ENCODE measurements at regions not wholly inside any gene's neighbourhood (a gene's known extent, or its start where the extent isn't known, plus 50 kb on each side); places are given as distances from the start of the nearest gene placed in this dataset.

GRCh38 chr5:2087980-2088379 lies 205.3 kb upstream of the IRX4 start:
- intact Hi-C loops (cut with micrococcal nuclease) = no loop called here
- no peak overlapping the region for H3K27ac ChIP-seq (ENCODE audit: low read depth, low read length)
- H4K20me1 ChIP-seq (ENCODE audit: insufficient read depth) = no peaks in the 10 kb centered on the region; the same call in 1 of the 2 replicates
- no peaks in the 10 kb centered on the region for H3K36me3 ChIP-seq (ENCODE audit: control insufficient read depth in 1 of 2, insufficient read depth in 2 of 2, low read length in 2 of 2)
- DNase-seq (ENCODE audit: low read depth, low spot score) (no peak), ATAC-seq (no peak)
- H3K27me3 ChIP-seq (ENCODE audit: insufficient read depth, low read length) = peaks cover 43% of the 10 kb centered on the region
- POLR2A ChIA-PET = no interaction called here
- CTCF ChIA-PET = no interaction called here
- H3K4me2 ChIP-seq (ENCODE audit: low read length) = no peak overlapping the region
- no TSS peak for BruUV-seq (replicated peaks)
- no peaks in the 10 kb centered on the region for H3K79me2 ChIP-seq (ENCODE audit: insufficient read depth, low read length)
- TF ChIP-seq JUND (IDR thresholded peaks at IDR 0.05) = no peak
- TF ChIP-seq FOSL1 (IDR thresholded peaks at IDR 0.05; ENCODE audit: low read depth) = no peak
- TF ChIP-seq ELF1 (IDR thresholded peaks at IDR 0.05; ENCODE audit: borderline replicate concordance, low read depth) = no peak
- TF ChIP-seq REST (IDR thresholded peaks at IDR 0.05; ENCODE audit: low read depth) = no peak
- TF ChIP-seq SP1 (IDR thresholded peaks at IDR 0.05; ENCODE audit: low read depth) = no peak
- TF ChIP-seq CEBPB (IDR thresholded peaks at IDR 0.05; ENCODE audit: low read depth) = no peak
- TF ChIP-seq ZFX (IDR thresholded peaks at IDR 0.05) = no peak
- RAD21 ChIA-PET (ENCODE audit: low non-redundant PET in 1 of 2, low total read pairs in 2 of 2, uncharacterized antibody in 2 of 2, unreplicated experiment in 2 of 2) = no interaction called here
- no peaks in the 10 kb centered on the region for H3K9me3 ChIP-seq (ENCODE audit: control insufficient read depth in 1 of 2, insufficient read depth in 1 of 2, low read depth in 1 of 2, low read length in 2 of 2)
- no peak overlapping the region for H3K4me3 ChIP-seq (replicated peaks in 1 of 2; ENCODE audit: low read depth in 1 of 2, low read length in 2 of 2)
- H2AFZ ChIP-seq (ENCODE audit: low read depth, low read length, poor library complexity, severe bottlenecking) = no peak overlapping the region
- H3K9ac ChIP-seq (ENCODE audit: low read length) = no peak overlapping the region
- H3K4me1 ChIP-seq (ENCODE audit: control insufficient read depth in 1 of 2, insufficient read depth in 2 of 2, low read length in 2 of 2) = no peaks in the 10 kb centered on the region
- no peaks in the 10 kb centered on the region for H3K9me2 ChIP-seq (ENCODE audit: insufficient read depth)

GRCh38 chr5:2075365-2075764 lies 192.6 kb upstream of the IRX4 start:
- Histone ChIP-seq H2AFZ (ENCODE audit: low read depth, low read length, poor library complexity, severe bottlenecking) (no peak overlapping the region), H3K9me2 (ENCODE audit: insufficient read depth) (no peaks in the 10 kb centered on the region), H3K4me2 (ENCODE audit: low read length) (no peak overlapping the region), H3K36me3 (ENCODE audit: control insufficient read depth in 1 of 2, insufficient read depth in 2 of 2, low read length in 2 of 2) (no peaks in the 10 kb centered on the region), H3K79me2 (ENCODE audit: insufficient read depth, low read length) (no peaks in the 10 kb centered on the region), H3K27me3 (ENCODE audit: insufficient read depth, low read length) (peaks cover 7% of the 10 kb centered on the region; the same call in 1 of the 2 replicates), H3K9ac (ENCODE audit: low read length) (no peak overlapping the region), H3K27ac (ENCODE audit: low read depth, low read length) (no peak overlapping the region), H4K20me1 (ENCODE audit: insufficient read depth) (no peaks in the 10 kb centered on the region), H3K9me3 (ENCODE audit: control insufficient read depth in 1 of 2, insufficient read depth in 1 of 2, low read depth in 1 of 2, low read length in 2 of 2) (no peaks in the 10 kb centered on the region), H3K4me1 (ENCODE audit: control insufficient read depth in 1 of 2, insufficient read depth in 2 of 2, low read length in 2 of 2) (no peaks in the 10 kb centered on the region), H3K4me3 (replicated peaks in 1 of 2; ENCODE audit: low read depth in 1 of 2, low read length in 2 of 2) (no peak overlapping the region)
- CTCF ChIA-PET = no interaction called here
- no peak for DNase-seq (ENCODE audit: low read depth, low spot score)
- no TSS peak for BruUV-seq (replicated peaks)
- RAD21 ChIA-PET (ENCODE audit: low non-redundant PET in 1 of 2, low total read pairs in 2 of 2, uncharacterized antibody in 2 of 2, unreplicated experiment in 2 of 2) = no interaction called here
- ATAC-seq = no peak
- intact Hi-C loops (cut with micrococcal nuclease) = no loop called here
- POLR2A ChIA-PET = no interaction called here
- no peak for TF ChIP-seq POLR2AphosphoS5 (IDR thresholded peaks at IDR 0.05; ENCODE audit: low read depth, low read length)
- TF ChIP-seq CBX3 (IDR thresholded peaks at IDR 0.05; ENCODE audit: low read depth) = no peak
- TF ChIP-seq CTCF (IDR thresholded peaks at IDR 0.05 in 2 of 3, conservative IDR thresholded peaks at IDR 0.05 in 1 of 3; ENCODE audit: borderline replicate concordance in 1 of 3, insufficient read depth in 1 of 3, low read depth in 2 of 3, low read length in 2 of 3) = no peak
- TF ChIP-seq ELF1 (IDR thresholded peaks at IDR 0.05; ENCODE audit: borderline replicate concordance, low read depth) = no peak
- no peak for TF ChIP-seq ATF3 (IDR thresholded peaks at IDR 0.05)
- TF ChIP-seq EZH2phosphoT487 (IDR thresholded peaks at IDR 0.05; ENCODE audit: borderline replicate concordance) = no peak
- TF ChIP-seq ZBTB33 (IDR thresholded peaks at IDR 0.05; ENCODE audit: extremely low read depth, insufficient replicate concordance, low read length) = no peak
- TF ChIP-seq RAD21 (IDR thresholded peaks at IDR 0.05; ENCODE audit: low read depth) = no peak
- no peak for TF ChIP-seq SRF (IDR thresholded peaks at IDR 0.05; ENCODE audit: low read depth)

All from HCT116 (cell line).